GM23248 (cell line): ENCODE measurements at regions not wholly inside any gene's neighbourhood (a gene's known extent, or its start where the extent isn't known, plus 50 kb on each side); places are given as distances from the start of the nearest gene placed in this dataset.

Source experiments
- DNase-seq: peaks from one replicate; pipeline ENCODE4 v3.0.0-alpha.2; 2015
- H2AFZ ChIP-seq: fragments of 200-600 bp; sonication (generic); 2 replicates; pipeline ENCODE4 v1.6.1; 2016; ENCODE audit warnings: antibody characterized with exemption
- H3F3A ChIP-seq: fragments of 200-600 bp; sonication (generic); 2 replicates; pipeline ENCODE4 v1.6.1; 2016; ENCODE audit warnings: mild to moderate bottlenecking, antibody characterized with exemption, mixed run types; ENCODE audit not compliant: insufficient read depth
- H3K27ac ChIP-seq: fragments of 200-600 bp; sonication (generic); 2 replicates; pipeline ENCODE4 v1.5.1; 2016; ENCODE audit warnings: mild to moderate bottlenecking
- H3K27me3 ChIP-seq: fragments of 200-600 bp; sonication (generic); replicated peaks from 2 replicates; pipeline ENCODE4 v1.6.1; 2016; ENCODE audit warnings: mild to moderate bottlenecking; ENCODE audit not compliant: insufficient read depth
- H3K36me3 ChIP-seq: fragments of 200-600 bp; sonication (generic); 2 replicates; pipeline ENCODE4 v1.6.1; 2016; ENCODE audit warnings: low read depth, mild to moderate bottlenecking
- H3K4me1 ChIP-seq: fragments of 200-600 bp; sonication (generic); 2 replicates; pipeline ENCODE4 v1.6.1; 2016; ENCODE audit warnings: mild to moderate bottlenecking; ENCODE audit not compliant: insufficient read depth
- H3K4me2 ChIP-seq: fragments of 200-600 bp; sonication (generic); one replicate; pipeline ENCODE4 v1.6.1; 2016; ENCODE audit warnings: mild to moderate bottlenecking; ENCODE audit not compliant: unreplicated experiment
- H3K4me3 ChIP-seq: fragments of 200-600 bp; sonication (generic); 2 replicates; pipeline ENCODE4 v1.5.1; 2016; ENCODE audit warnings: mild to moderate bottlenecking
- H3K79me2 ChIP-seq: fragments of 200-600 bp; sonication (generic); 2 replicates; pipeline ENCODE4 v1.6.1; 2016; ENCODE audit warnings: mild to moderate bottlenecking; ENCODE audit not compliant: insufficient read depth
- H3K9ac ChIP-seq: fragments of 200-600 bp; sonication (generic); 2 replicates; pipeline ENCODE4 v1.6.1; 2016; ENCODE audit warnings: mild to moderate bottlenecking
- H3K9me2 ChIP-seq: fragments of 200-600 bp; sonication (generic); 2 replicates; pipeline ENCODE4 v1.6.1; 2016; ENCODE audit warnings: mixed run types, mild to moderate bottlenecking, moderate library complexity; ENCODE audit not compliant: insufficient read depth
- H3K9me3 ChIP-seq: fragments of 200-600 bp; sonication (generic); one replicate; pipeline ENCODE4 v1.6.1; 2017; ENCODE audit warnings: low read depth
- H4K20me1 ChIP-seq: fragments of 200-600 bp; sonication (generic); 2 replicates; pipeline ENCODE4 v1.6.0; 2016; ENCODE audit not compliant: insufficient read depth
- EZH2 ChIP-seq: fragments of 200-600 bp; sonication (generic); IDR thresholded peaks from 2 replicates; pipeline ENCODE4 v1.6.1; 2018; ENCODE audit warnings: antibody characterized with exemption, mild to moderate bottlenecking; ENCODE audit not compliant: insufficient read depth, poor library complexity, severe bottlenecking
- EZH2phosphoT487 ChIP-seq: fragments of 200-600 bp; sonication (generic); IDR thresholded peaks from 2 replicates; pipeline ENCODE4 v1.6.1; 2018; ENCODE audit warnings: antibody characterized with exemption, moderate library complexity, mild to moderate bottlenecking, low read depth; ENCODE audit not compliant: insufficient read depth
- WGBS, 2 experiments: methylation state at CpG; one replicate each; pipeline ENCODE4 v1.1.6; 2015 to 2017; ENCODE audit warnings: low lambda C conversion rate in 2 of 2, low coverage in 1 of 2; ENCODE audit errors: missing lambda C conversion rate in 2 of 2; 5-methylcytosine and 5-hydroxymethylcytosine counted together
- in situ Hi-C: fragments of 300-500 bp; cut with MboI; formaldehyde crosslinking; loops from 2 replicates; pipeline ENCODE4 v1.15.0; 2020

DNA sequence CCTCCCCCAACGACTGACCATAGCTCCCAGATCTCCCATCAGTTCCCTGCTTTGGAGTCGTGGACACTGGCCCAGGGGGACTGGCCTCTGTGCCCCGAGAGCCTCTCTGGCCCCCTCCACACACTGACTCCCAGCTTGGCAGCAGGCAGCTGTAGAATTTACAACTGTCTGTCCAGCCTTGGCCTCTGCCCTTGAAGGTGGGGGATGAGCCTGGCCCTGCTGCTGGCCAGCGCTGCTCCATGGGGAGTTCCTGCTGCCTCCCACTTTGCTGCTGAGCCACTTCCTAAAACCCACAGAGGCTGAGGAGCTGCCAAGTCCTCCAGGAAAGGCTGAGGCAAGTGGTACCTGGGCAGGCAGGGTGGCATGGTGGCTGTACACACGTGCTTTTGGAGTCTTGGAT is 147.1 kb downstream of the WDR11 start:
- TF ChIP-seq EZH2 (no peak), EZH2phosphoT487 (no peak)
- Histone ChIP-seq H3K27ac (no peak overlapping the region), H3K9ac (no peak overlapping the region), H4K20me1 (no peaks in the 10 kb centered on the region), H3K4me1 (no peaks in the 10 kb centered on the region), H3K9me2 (no peaks in the 10 kb centered on the region), H3K36me3 (no peaks in the 10 kb centered on the region), H2AFZ (no peak overlapping the region), H3K79me2 (no peaks in the 10 kb centered on the region), H3K27me3 (no peaks in the 10 kb centered on the region), H3K9me3 (no peaks in the 10 kb centered on the region), H3F3A (no peaks in the 10 kb centered on the region), H3K4me2 (no peak overlapping the region), H3K4me3 (no peak overlapping the region)
- 19 to 26% methylated on average over 5 of the region's 5 CpGs for WGBS, 2 experiments
- no peak for DNase-seq
- in situ Hi-C loops: no loop called here

DNA sequence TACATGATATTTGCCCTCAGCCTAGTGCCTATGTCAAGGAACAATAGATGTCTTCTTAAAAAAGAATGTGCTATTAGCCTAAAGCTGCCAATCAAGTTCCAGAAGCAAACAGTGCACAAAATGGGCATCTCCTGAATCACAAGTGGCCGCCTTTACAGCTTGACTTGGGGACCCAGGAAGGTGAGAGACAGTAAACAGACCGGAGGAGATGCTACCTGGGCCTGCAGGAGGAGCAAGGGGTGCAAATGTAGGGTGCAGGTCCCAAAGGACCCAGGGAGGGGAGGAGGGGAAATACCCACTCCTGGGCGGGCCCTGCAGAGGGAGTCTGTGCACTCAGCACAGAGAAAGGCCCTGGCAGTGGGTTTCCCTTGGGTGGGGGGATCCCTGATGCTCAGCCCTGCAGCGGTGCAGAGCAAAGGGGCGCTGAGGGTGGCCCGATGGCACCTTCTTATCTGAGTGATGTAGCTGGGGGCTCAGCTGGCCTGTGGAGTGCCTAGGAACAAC is 147.7 kb downstream of the WDR11 start:
- no peak overlapping the region for H2AFZ ChIP-seq
- no peak overlapping the region for H3K4me2 ChIP-seq
- H4K20me1 ChIP-seq: no peaks in the 10 kb centered on the region
- H3K4me1 ChIP-seq: no peaks in the 10 kb centered on the region
- in situ Hi-C loops: no loop called here
- no peak overlapping the region for H3K27ac ChIP-seq
- no peaks in the 10 kb centered on the region for H3F3A ChIP-seq
- H3K79me2 ChIP-seq: no peaks in the 10 kb centered on the region
- 24 to 27% methylated on average over 6 of the region's 6 CpGs for WGBS, 2 experiments
- H3K9ac ChIP-seq: no peak overlapping the region
- H3K27me3 ChIP-seq: no peaks in the 10 kb centered on the region
- DNase-seq: no peak
- H3K9me3 ChIP-seq: no peaks in the 10 kb centered on the region
- no peaks in the 10 kb centered on the region for H3K36me3 ChIP-seq
- H3K9me2 ChIP-seq: no peaks in the 10 kb centered on the region
- H3K4me3 ChIP-seq: no peak overlapping the region
- TF ChIP-seq EZH2: no peak
- no peak for TF ChIP-seq EZH2phosphoT487

DNA sequence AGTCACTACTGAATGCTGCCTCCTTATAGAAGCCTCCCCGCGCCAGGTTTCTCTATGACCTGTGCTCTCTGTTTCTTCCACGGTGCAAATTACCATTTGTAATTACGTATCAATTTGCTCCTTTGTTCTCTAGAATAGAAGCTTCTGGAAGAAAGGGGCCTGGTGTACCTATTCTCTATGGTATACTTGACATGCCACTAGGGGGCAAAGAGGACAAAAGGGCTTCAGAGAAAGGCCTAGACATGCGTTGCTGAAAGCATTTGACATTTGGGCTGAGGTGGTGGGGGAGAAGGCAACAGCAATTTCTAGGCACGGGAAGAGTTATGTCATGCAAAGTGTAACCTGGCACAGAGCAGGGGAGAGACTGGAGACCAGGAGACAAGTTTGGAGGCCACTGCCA is 148.7 kb downstream of the WDR11 start:
- Histone ChIP-seq H3K9ac (no peak overlapping the region), H4K20me1 (no peaks in the 10 kb centered on the region), H3K4me3 (no peak overlapping the region), H3K79me2 (no peaks in the 10 kb centered on the region), H3K4me1 (no peaks in the 10 kb centered on the region), H3K4me2 (no peak overlapping the region), H3F3A (no peaks in the 10 kb centered on the region), H3K27ac (no peak overlapping the region), H2AFZ (no peak overlapping the region), H3K9me3 (no peaks in the 10 kb centered on the region), H3K36me3 (no peaks in the 10 kb centered on the region), H3K27me3 (no peaks in the 10 kb centered on the region), H3K9me2 (no peaks in the 10 kb centered on the region)
- 55 to 57% methylated on average over 6 of the region's 6 CpGs for WGBS, 2 experiments
- TF ChIP-seq EZH2phosphoT487: no peak
- no peak for TF ChIP-seq EZH2
- in situ Hi-C loops: no loop called here
- DNase-seq: no peak

DNA sequence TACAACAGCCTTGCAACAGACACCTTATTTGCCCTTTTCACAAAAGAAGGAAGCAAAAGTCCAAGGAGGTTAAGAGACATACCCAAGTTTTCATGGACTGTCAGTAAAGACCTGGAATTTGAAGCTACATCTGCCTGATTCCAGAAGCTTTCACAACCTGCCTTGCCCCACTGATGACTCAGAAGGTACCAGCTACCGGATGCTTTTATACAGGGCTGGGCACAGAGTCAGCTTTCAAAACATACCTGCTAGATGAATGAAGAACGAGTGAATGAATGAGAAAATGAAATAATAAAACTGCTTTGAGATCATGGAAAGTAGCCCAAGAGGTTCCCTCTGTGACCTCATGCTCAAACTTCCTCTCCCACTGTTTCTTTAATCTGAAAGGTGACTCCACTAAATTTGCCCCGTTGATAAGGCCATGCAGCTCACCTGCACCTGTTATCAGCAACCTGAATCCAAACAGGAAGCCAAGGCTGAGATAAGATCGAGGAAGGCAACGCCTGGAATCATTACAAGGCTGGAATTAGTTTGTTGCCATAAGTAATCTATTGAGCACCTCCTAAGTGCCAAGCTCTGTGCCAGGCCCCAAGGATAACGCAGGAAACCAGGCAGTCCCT is 151.5 kb downstream of the WDR11 start:
- Histone ChIP-seq H3K9me2 (no peaks in the 10 kb centered on the region), H3K4me3 (no peak overlapping the region), H3K27me3 (no peaks in the 10 kb centered on the region), H3K79me2 (no peaks in the 10 kb centered on the region), H2AFZ (no peak overlapping the region), H4K20me1 (no peaks in the 10 kb centered on the region), H3K9ac (no peak overlapping the region), H3K36me3 (no peaks in the 10 kb centered on the region), H3K9me3 (no peaks in the 10 kb centered on the region), H3F3A (no peaks in the 10 kb centered on the region), H3K4me1 (no peaks in the 10 kb centered on the region), H3K27ac (no peak overlapping the region), H3K4me2 (no peak overlapping the region)
- 13 to 18% methylated on average over 6 of the region's 6 CpGs for WGBS, 2 experiments
- DNase-seq: no peak
- no peak for TF ChIP-seq EZH2
- TF ChIP-seq EZH2phosphoT487: no peak
- in situ Hi-C loops: no loop called here
